ENCODE measurements at regions not wholly inside any gene's neighbourhood (a gene's known extent, or its start where the extent isn't known, plus 50 kb on each side); places are given as distances from the start of the nearest gene placed in this dataset.

DNA sequence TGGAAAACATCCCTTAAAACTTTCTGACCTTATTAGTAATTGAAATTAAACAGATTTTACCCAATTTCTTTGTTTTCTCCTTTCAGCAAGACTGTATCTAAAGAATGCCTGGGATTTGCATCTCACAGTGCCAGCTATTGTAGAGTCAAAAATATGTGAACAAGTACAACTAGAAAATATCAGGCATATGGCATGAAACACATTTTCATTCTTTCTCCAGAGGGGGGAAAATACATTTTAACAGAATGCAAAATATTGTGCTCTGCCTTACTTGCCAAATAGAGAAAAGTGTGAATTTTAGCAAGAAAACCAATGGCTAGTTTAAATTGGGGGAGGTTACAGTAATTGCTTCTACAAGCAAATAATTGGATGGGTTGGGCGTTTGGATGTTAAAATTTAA, 366.6 kb upstream of the FIGN start:
- TF ChIP-seq, protein P1, sequence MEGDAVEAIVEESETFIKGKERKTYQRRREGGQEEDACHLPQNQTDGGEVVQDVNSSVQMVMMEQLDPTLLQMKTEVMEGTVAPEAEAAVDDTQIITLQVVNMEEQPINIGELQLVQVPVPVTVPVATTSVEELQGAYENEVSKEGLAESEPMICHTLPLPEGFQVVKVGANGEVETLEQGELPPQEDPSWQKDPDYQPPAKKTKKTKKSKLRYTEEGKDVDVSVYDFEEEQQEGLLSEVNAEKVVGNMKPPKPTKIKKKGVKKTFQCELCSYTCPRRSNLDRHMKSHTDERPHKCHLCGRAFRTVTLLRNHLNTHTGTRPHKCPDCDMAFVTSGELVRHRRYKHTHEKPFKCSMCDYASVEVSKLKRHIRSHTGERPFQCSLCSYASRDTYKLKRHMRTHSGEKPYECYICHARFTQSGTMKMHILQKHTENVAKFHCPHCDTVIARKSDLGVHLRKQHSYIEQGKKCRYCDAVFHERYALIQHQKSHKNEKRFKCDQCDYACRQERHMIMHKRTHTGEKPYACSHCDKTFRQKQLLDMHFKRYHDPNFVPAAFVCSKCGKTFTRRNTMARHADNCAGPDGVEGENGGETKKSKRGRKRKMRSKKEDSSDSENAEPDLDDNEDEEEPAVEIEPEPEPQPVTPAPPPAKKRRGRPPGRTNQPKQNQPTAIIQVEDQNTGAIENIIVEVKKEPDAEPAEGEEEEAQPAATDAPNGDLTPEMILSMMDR (IDR thresholded peaks at IDR 0.05) = no peak
- TF ChIP-seq POLR2AphosphoS5 (IDR thresholded peaks at IDR 0.05; ENCODE audit: insufficient read depth in 1 of 2, low read depth in 1 of 2) (no peak), POLR2A (IDR thresholded peaks at IDR 0.05) (no peak)

Data from vagina (tissue), 2 donors.